ENCODE measurements at regions not wholly inside any gene's neighbourhood (a gene's known extent, or its start where the extent isn't known, plus 50 kb on each side); places are given as distances from the start of the nearest gene placed in this dataset.

- Histone ChIP-seq H3K79me2 (ENCODE audit: insufficient read depth, low read length) (no peaks in the 10 kb centered on the region), H3K9me3 (ENCODE audit: low read depth, low read length) (no peaks in the 10 kb centered on the region), H3K36me3 (ENCODE audit: insufficient read depth, low read length) (no peaks in the 10 kb centered on the region), H2AFZ (ENCODE audit: low read length) (no peak overlapping the region), H3K27me3 (ENCODE audit: insufficient read depth, low read length) (no peaks in the 10 kb centered on the region), H3K27ac (ENCODE audit: low read depth, low read length) (no peak overlapping the region), H3K4me2 (ENCODE audit: insufficient read depth, low read length) (no peak overlapping the region), H3K4me1 (ENCODE audit: insufficient read depth, low read length) (no peaks in the 10 kb centered on the region), H3K4me3 (ENCODE audit: insufficient read depth, low read length) (no peak overlapping the region), H4K20me1 (ENCODE audit: insufficient read depth, low read length) (no peaks in the 10 kb centered on the region)
- TF ChIP-seq, protein P1, sequence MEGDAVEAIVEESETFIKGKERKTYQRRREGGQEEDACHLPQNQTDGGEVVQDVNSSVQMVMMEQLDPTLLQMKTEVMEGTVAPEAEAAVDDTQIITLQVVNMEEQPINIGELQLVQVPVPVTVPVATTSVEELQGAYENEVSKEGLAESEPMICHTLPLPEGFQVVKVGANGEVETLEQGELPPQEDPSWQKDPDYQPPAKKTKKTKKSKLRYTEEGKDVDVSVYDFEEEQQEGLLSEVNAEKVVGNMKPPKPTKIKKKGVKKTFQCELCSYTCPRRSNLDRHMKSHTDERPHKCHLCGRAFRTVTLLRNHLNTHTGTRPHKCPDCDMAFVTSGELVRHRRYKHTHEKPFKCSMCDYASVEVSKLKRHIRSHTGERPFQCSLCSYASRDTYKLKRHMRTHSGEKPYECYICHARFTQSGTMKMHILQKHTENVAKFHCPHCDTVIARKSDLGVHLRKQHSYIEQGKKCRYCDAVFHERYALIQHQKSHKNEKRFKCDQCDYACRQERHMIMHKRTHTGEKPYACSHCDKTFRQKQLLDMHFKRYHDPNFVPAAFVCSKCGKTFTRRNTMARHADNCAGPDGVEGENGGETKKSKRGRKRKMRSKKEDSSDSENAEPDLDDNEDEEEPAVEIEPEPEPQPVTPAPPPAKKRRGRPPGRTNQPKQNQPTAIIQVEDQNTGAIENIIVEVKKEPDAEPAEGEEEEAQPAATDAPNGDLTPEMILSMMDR (IDR thresholded peaks at IDR 0.05; ENCODE audit: extremely low read depth, low read depth, low read length), result no peak
- no peak for DNase-seq (ENCODE audit: insufficient read length, low spot score, missing footprints)
Observed at GRCh38 chrX:75582511-75582910, 59.7 kb upstream of the ZDHHC15 start.

Measured in osteoblast (primary cell).